NCI-H128 (cell line): ENCODE measurements at regions not wholly inside any gene's neighbourhood (a gene's known extent, or its start where the extent isn't known, plus 50 kb on each side); places are given as distances from the start of the nearest gene placed in this dataset.
"Not testable (repeated sequence)": the region's sequence is repeated elsewhere in the genome, so short reads cannot be mapped to it uniquely, and the experiment has no call there.

Experiments
- DNase-seq: peaks from one replicate; lab custom pipeline; 2025; ENCODE audit not compliant: unreplicated experiment; lab: John Stamatoyannopoulos, UW

- no peak for DNase-seq
These were observed 273.0 kb upstream of the PLET1 start for GRCh38 chr11:112533682-112534081.

GRCh38 chr11:112534208-112534607 lies 273.5 kb upstream of the PLET1 start:
- DNase-seq, result no peak

GRCh38 chr11:112537026-112537425 lies 276.4 kb upstream of the PLET1 start:
- DNase-seq, result no peak

GRCh38 chr11:112537846-112538330 lies 277.2 kb upstream of the PLET1 start:
- no peak for DNase-seq

- no peak for DNase-seq
These were observed 278.0 kb upstream of the PLET1 start for GRCh38 chr11:112538534-112539280.

- not testable (repeated sequence) for DNase-seq
These were observed 278.6 kb upstream of the PLET1 start for GRCh38 chr11:112539281-112539555.

GRCh38 chr11:112539741-112540140 lies 279.1 kb upstream of the PLET1 start:
- DNase-seq, result no peak

- no peak for DNase-seq
These were observed 279.6 kb upstream of the PLET1 start for GRCh38 chr11:112540261-112540660.

GRCh38 chr11:112541140-112542046 lies 280.7 kb upstream of the PLET1 start:
- no peak for DNase-seq

- no peak for DNase-seq
These were observed 281.8 kb upstream of the PLET1 start for GRCh38 chr11:112542479-112542878.

GRCh38 chr11:112543390-112543789 lies 282.7 kb upstream of the PLET1 start:
- no peak for DNase-seq

- DNase-seq, result no peak
These were observed 288.0 kb upstream of the PLET1 start for GRCh38 chr11:112548641-112549040.

GRCh38 chr11:112553205-112553731 lies 292.6 kb upstream of the PLET1 start:
- no peak for DNase-seq

GRCh38 chr11:112554586-112554985 lies 293.9 kb upstream of the PLET1 start:
- DNase-seq, result no peak

GRCh38 chr11:112555491-112556364 lies 295.1 kb upstream of the PLET1 start:
- no peak for DNase-seq

- no peak for DNase-seq
These were observed 298.0 kb upstream of the PLET1 start for GRCh38 chr11:112558691-112559090.

- DNase-seq, result no peak
These were observed 303.1 kb upstream of the PLET1 start for GRCh38 chr11:112563808-112564207.

- no peak for DNase-seq
These were observed 303.7 kb upstream of the PLET1 start for GRCh38 chr11:112564228-112564955.

- no peak for DNase-seq
These were observed 304.9 kb upstream of the PLET1 start for GRCh38 chr11:112565551-112565950.

GRCh38 chr11:112566124-112566523 lies 305.5 kb upstream of the PLET1 start:
- no peak for DNase-seq
